HL-60 (cell line): ENCODE measurements at regions not wholly inside any gene's neighbourhood (a gene's known extent, or its start where the extent isn't known, plus 50 kb on each side); places are given as distances from the start of the nearest gene placed in this dataset.

Source experiments
- DNase-seq, 2 experiments: peaks; one replicate each; pipeline ENCODE4 v3.0.0-alpha.2; 2010 to 2020; ENCODE audit warnings: low read depth in 1 of 2, low spot score in 1 of 2
- H3K27ac ChIP-seq: fragments of 250-450 bp; sonication (Bioruptor Pico); replicated peaks from 2 replicates; pipeline ENCODE4 v1.5.1; 2020; ENCODE audit warnings: mild to moderate bottlenecking, moderate library complexity
- H3K27me3 ChIP-seq: fragments of 250-450 bp; sonication (Bioruptor Pico); 2 replicates; pipeline ENCODE4 v1.5.1; 2021; ENCODE audit warnings: mild to moderate bottlenecking, moderate library complexity; ENCODE audit not compliant: insufficient read depth, poor library complexity, severe bottlenecking
- H3K4me3 ChIP-seq: replicated peaks from 2 replicates; pipeline ENCODE4 v1.5.1; 2011; ENCODE audit warnings: mild to moderate bottlenecking, control low read depth, low read length; ENCODE audit not compliant: insufficient read depth
- CTCF ChIP-seq: IDR thresholded peaks from one replicate; pipeline ENCODE4 v1.5.1; 2011; ENCODE audit warnings: low read length, control low read depth, inconsistent platforms; ENCODE audit not compliant: insufficient read depth
- GABPA ChIP-seq: IDR thresholded peaks from 2 replicates; pipeline ENCODE4 v1.6.1; 2012; ENCODE audit warnings: low read depth
- POLR2AphosphoS5 ChIP-seq: IDR thresholded peaks from 2 replicates; pipeline ENCODE4 v1.6.1; 2012; ENCODE audit warnings: low read depth
- REST ChIP-seq: IDR thresholded peaks from 2 replicates; pipeline ENCODE4 v1.6.1; 2012; ENCODE audit warnings: low read depth; ENCODE audit not compliant: insufficient replicate concordance
- SPI1 ChIP-seq: IDR thresholded peaks from 2 replicates; pipeline ENCODE4 v1.6.1; 2012; ENCODE audit warnings: low read depth, mild to moderate bottlenecking, borderline replicate concordance

GRCh38 chr6:4503700-4504099, 272.5 kb upstream of the CDYL start:
- TF ChIP-seq REST: no peak
- H3K27me3 ChIP-seq: no peaks in the 10 kb centered on the region
- DNase-seq: no peak
- H3K4me3 ChIP-seq: no peak overlapping the region
- H3K27ac ChIP-seq: no peak overlapping the region

- Histone ChIP-seq H3K4me3 (no peak overlapping the region), H3K27ac (no peak overlapping the region), H3K27me3 (no peaks in the 10 kb centered on the region)
- TF ChIP-seq SPI1 (no peak), CTCF (no peak), GABPA (no peak), POLR2AphosphoS5 (no peak), REST (no peak)
- no peak for DNase-seq
These were observed 279.9 kb upstream of the CDYL start for GRCh38 chr6:4496284-4496683.

GRCh38 chr6:4491501-4492260, 284.5 kb upstream of the CDYL start:
- Histone ChIP-seq H3K4me3 (no peak overlapping the region), H3K27ac (no peak overlapping the region), H3K27me3 (no peaks in the 10 kb centered on the region)
- no peak for DNase-seq
- TF ChIP-seq SPI1 (no peak), POLR2AphosphoS5 (no peak), CTCF (no peak), REST (no peak), GABPA (no peak)
